ENCODE measurements at regions not wholly inside any gene's neighbourhood (a gene's known extent, or its start where the extent isn't known, plus 50 kb on each side); places are given as distances from the start of the nearest gene placed in this dataset.

GRCh38 chr16:9033125-9033830 lies 58.2 kb upstream of the HAPSTR1 start:
- in situ Hi-C loops (cut with MboI; ENCODE audit: low pct_unique_long_range_greater_than_20kb, low sequenced_read_pairs, unreplicated experiment), result no loop called here
- no peak for DNase-seq (ENCODE audit: low spot score)
- peak; percentile 53 for TF ChIP-seq CTCF (IDR thresholded peaks at IDR 0.05; ENCODE audit: extremely low read depth, insufficient read depth, missing control alignments)

GRCh38 chr16:9034056-9034455 lies 57.4 kb upstream of the HAPSTR1 start:
- no peak for TF ChIP-seq CTCF (IDR thresholded peaks at IDR 0.05; ENCODE audit: extremely low read depth, insufficient read depth, missing control alignments)
- DNase-seq (ENCODE audit: low spot score), result no peak
- in situ Hi-C loops (cut with MboI; ENCODE audit: low pct_unique_long_range_greater_than_20kb, low sequenced_read_pairs, unreplicated experiment), result no loop called here

- in situ Hi-C loops (cut with MboI; ENCODE audit: low pct_unique_long_range_greater_than_20kb, low sequenced_read_pairs, unreplicated experiment), result no loop called here
- no peak for TF ChIP-seq CTCF (IDR thresholded peaks at IDR 0.05; ENCODE audit: extremely low read depth, insufficient read depth, missing control alignments)
Measured at GRCh38 chr16:9035996-9036395, 55.4 kb upstream of the HAPSTR1 start.

GRCh38 chr16:9039210-9039609 lies 52.2 kb upstream of the HAPSTR1 start:
- DNase-seq (ENCODE audit: low spot score), result no peak
- no peak for TF ChIP-seq CTCF (IDR thresholded peaks at IDR 0.05; ENCODE audit: extremely low read depth, insufficient read depth, missing control alignments)
- in situ Hi-C loops (cut with MboI; ENCODE audit: low pct_unique_long_range_greater_than_20kb, low sequenced_read_pairs, unreplicated experiment), result no loop called here

More at GRCh38 chr16:9035996-9036395, 55.4 kb upstream of the HAPSTR1 start:
- no peak for DNase-seq (ENCODE audit: low spot score)

GRCh38 chr16:9040800-9041412 lies 50.5 kb upstream of the HAPSTR1 start:
- in situ Hi-C loops (cut with MboI; ENCODE audit: low pct_unique_long_range_greater_than_20kb, low sequenced_read_pairs, unreplicated experiment), result no loop called here

More at GRCh38 chr16:9040800-9041412, 50.5 kb upstream of the HAPSTR1 start:
- TF ChIP-seq CTCF (IDR thresholded peaks at IDR 0.05; ENCODE audit: extremely low read depth, insufficient read depth, missing control alignments), result no peak
- DNase-seq (ENCODE audit: low spot score), result no peak

Data from GM13977 (cell line).